Heart left ventricle (tissue), 13 donors: ENCODE measurements at regions not wholly inside any gene's neighbourhood (a gene's known extent, or its start where the extent isn't known, plus 50 kb on each side); places are given as distances from the start of the nearest gene placed in this dataset.

Source experiments
- POLR2A ChIP-seq, 2 donors: fragments of 450-650 bp; IDR thresholded peaks; one replicate each; pipeline ENCODE4 v1.6.1; 2017; ENCODE audit warnings: antibody characterized with exemption in 2 of 2, mild to moderate bottlenecking in 2 of 2, moderate library complexity in 2 of 2
- TF ChIP-seq, protein P1 (sequence below), 12 donors: fragments of 200-600 bp; sonication (generic) in 4 of 12; IDR thresholded peaks; one replicate each; pipeline versions ENCODE4 v1.5.0 to v1.8.0; 2018 to 2022; ENCODE audit warnings: antibody characterized with exemption in 12 of 12, mild to moderate bottlenecking in 5 of 12
- donor health status: ischemic (EF 13 %, LVEDD 7.1; RV severe dilation, severe dysfunction).
- donor health status: DM: no; HTN: yes; CAD: no.
- donor health status: DM: no; HTN: no; CAD: no.
- donor health status: ischemic (EF 25% LVEDD 6.9; RV normal size, moderate dysfunction).
- donor health status: ischemic (EF 25% LVEDD 5.7; RV mildly dilated, moderate dysfunction).
- donor health status: ischemic (EF 35%, LVEDD 5.7; RV mildly dilated, moderate dysfunction).
- donor health status: nonischemic (EF 11% LVEDD 7.7; RV severe dilation, severe dysfunction).
- donor health status: DM: yes; HTN: yes; CAD: no.
- donor health status: PGD.
- donor health status: ischemic (EF 29% LVEDD 5.4; RV normal size, mild dysfunction).
- donor health status: nonischemic (EF 23%, LVEDD 6.1; RV moderate dilation, normal function).

DNA sequence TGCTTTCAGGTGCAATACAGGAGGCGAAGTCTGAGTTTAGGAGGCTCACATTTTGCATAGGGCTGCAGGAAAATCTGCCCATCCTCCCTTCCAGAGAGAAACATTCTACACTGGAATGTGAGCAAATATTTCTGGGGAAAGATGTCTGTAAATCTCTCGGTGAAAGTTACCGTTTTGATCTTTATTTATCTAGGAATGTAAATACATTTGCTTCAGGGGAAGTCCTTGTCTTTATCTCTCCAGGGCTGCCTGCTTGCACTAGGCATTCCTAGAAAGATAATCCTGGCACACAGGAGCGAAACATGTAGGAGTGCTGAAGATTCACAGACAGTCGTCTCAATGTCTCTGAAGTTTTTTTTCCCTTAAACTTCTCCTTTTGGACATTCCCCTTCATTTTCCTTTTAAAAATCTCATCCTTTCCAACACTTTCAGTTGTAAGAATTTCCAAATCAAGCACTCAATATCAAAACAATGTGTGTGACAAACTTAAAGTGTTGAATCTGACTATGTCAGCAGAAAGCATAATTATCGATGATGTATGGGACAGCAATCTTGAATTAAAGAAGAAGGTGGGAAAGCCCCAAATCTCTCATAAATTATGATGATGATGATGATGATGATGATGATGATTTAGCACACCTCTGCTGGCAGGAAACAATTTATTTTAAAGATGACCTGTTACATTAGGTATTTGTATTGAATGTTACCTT lies 113.4 kb upstream of the RESF1 start:
- TF ChIP-seq, protein P1, sequence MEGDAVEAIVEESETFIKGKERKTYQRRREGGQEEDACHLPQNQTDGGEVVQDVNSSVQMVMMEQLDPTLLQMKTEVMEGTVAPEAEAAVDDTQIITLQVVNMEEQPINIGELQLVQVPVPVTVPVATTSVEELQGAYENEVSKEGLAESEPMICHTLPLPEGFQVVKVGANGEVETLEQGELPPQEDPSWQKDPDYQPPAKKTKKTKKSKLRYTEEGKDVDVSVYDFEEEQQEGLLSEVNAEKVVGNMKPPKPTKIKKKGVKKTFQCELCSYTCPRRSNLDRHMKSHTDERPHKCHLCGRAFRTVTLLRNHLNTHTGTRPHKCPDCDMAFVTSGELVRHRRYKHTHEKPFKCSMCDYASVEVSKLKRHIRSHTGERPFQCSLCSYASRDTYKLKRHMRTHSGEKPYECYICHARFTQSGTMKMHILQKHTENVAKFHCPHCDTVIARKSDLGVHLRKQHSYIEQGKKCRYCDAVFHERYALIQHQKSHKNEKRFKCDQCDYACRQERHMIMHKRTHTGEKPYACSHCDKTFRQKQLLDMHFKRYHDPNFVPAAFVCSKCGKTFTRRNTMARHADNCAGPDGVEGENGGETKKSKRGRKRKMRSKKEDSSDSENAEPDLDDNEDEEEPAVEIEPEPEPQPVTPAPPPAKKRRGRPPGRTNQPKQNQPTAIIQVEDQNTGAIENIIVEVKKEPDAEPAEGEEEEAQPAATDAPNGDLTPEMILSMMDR (IDR thresholded peaks at IDR 0.05), result no peak
- no peak for TF ChIP-seq POLR2A (IDR thresholded peaks at IDR 0.05)
